WI38 (cell line): ENCODE measurements at regions not wholly inside any gene's neighbourhood (a gene's known extent, or its start where the extent isn't known, plus 50 kb on each side); places are given as distances from the start of the nearest gene placed in this dataset.
A peak's percentile ranks its signal among the peaks of the same experiment; 100 is the strongest.

Source experiments
- H3K4me3 ChIP-seq: 2 replicates; pipeline ENCODE4 v1.5.1; 2011; ENCODE audit warnings: low read depth, mild to moderate bottlenecking, control low read depth, low read length
- CTCF ChIP-seq: IDR thresholded peaks from 2 replicates; pipeline ENCODE4 v1.5.1; 2012; ENCODE audit warnings: low read depth, mild to moderate bottlenecking, control low read depth, low read length

GRCh38 chr21:16535626-16536025 is 805.8 kb downstream of the USP25 start:
- no peak for TF ChIP-seq CTCF
- H3K4me3 ChIP-seq, result no peak overlapping the region; the same call in 1 of the 2 replicates

GRCh38 chr21:16536140-16536539 is 806.4 kb downstream of the USP25 start:
- no peak for TF ChIP-seq CTCF
- H3K4me3 ChIP-seq, result no peak overlapping the region

GRCh38 chr21:16536643-16537434 is 807.1 kb downstream of the USP25 start:
- H3K4me3 ChIP-seq, result peak overlapping the region; percentile 50
- no peak for TF ChIP-seq CTCF

- no peak for TF ChIP-seq CTCF
- no peak overlapping the region for H3K4me3 ChIP-seq
These were observed 807.7 kb downstream of the USP25 start for GRCh38 chr21:16537501-16537900.

GRCh38 chr21:16538405-16538804 is 808.6 kb downstream of the USP25 start:
- H3K4me3 ChIP-seq, result no peak overlapping the region

GRCh38 chr21:16538936-16539440 is 809.2 kb downstream of the USP25 start:
- H3K4me3 ChIP-seq, result no peak overlapping the region
- TF ChIP-seq CTCF, result no peak

More at GRCh38 chr21:16538405-16538804, 808.6 kb downstream of the USP25 start:
- TF ChIP-seq CTCF, result no peak

GRCh38 chr21:16540966-16541727 is 811.4 kb downstream of the USP25 start:
- no peak for TF ChIP-seq CTCF
- H3K4me3 ChIP-seq, result no peak overlapping the region
